ENCODE measurements at regions not wholly inside any gene's neighbourhood (a gene's known extent, or its start where the extent isn't known, plus 50 kb on each side); places are given as distances from the start of the nearest gene placed in this dataset.

DNA sequence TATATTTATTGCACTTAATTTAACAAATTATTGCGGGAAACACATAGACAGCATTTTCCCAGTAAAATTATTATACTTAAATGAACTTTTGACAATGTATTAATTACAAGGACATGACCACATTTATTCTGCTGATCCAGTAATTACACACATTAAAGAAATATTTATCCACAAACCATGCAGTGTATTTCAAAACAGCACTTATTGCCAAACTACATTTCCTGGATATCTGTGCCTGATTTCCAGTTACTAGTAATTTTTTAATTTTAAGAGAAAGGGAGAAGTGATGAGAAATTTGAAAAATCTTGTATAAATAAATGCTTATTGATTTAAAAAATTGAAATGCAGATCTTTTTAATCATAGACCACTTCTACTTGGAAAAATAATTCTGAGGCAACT lies 1458.7 kb upstream of the ACVR2A start:
- TF ChIP-seq, protein P1, sequence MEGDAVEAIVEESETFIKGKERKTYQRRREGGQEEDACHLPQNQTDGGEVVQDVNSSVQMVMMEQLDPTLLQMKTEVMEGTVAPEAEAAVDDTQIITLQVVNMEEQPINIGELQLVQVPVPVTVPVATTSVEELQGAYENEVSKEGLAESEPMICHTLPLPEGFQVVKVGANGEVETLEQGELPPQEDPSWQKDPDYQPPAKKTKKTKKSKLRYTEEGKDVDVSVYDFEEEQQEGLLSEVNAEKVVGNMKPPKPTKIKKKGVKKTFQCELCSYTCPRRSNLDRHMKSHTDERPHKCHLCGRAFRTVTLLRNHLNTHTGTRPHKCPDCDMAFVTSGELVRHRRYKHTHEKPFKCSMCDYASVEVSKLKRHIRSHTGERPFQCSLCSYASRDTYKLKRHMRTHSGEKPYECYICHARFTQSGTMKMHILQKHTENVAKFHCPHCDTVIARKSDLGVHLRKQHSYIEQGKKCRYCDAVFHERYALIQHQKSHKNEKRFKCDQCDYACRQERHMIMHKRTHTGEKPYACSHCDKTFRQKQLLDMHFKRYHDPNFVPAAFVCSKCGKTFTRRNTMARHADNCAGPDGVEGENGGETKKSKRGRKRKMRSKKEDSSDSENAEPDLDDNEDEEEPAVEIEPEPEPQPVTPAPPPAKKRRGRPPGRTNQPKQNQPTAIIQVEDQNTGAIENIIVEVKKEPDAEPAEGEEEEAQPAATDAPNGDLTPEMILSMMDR (IDR thresholded peaks at IDR 0.05): no peak
- TF ChIP-seq POLR2A (IDR thresholded peaks at IDR 0.05): no peak
- no peak for TF ChIP-seq EP300 (IDR thresholded peaks at IDR 0.05)
